Thyroid gland (tissue), 4 donors: ENCODE measurements at regions not wholly inside any gene's neighbourhood (a gene's known extent, or its start where the extent isn't known, plus 50 kb on each side); places are given as distances from the start of the nearest gene placed in this dataset.

ENCODE experiments used
- POLR2A ChIP-seq, 2 donors: fragments of 450-650 bp; IDR thresholded peaks; one replicate each; pipeline ENCODE4 v1.6.1; 2017; ENCODE audit warnings: antibody characterized with exemption in 2 of 2, mild to moderate bottlenecking in 2 of 2, moderate library complexity in 1 of 2
- TF ChIP-seq, protein P1 (sequence below), 6 experiments: fragments of 200-600 bp in 3 of 6; fragments of 450-650 bp in 3 of 6; sonication (generic) in 3 of 6; IDR thresholded peaks; one replicate each; pipeline ENCODE4 v1.5.1; 2016 to 2019; ENCODE audit warnings: antibody characterized with exemption in 6 of 6, mild to moderate bottlenecking in 2 of 6, inconsistent platforms in 1 of 6, moderate library complexity in 1 of 6

DNA sequence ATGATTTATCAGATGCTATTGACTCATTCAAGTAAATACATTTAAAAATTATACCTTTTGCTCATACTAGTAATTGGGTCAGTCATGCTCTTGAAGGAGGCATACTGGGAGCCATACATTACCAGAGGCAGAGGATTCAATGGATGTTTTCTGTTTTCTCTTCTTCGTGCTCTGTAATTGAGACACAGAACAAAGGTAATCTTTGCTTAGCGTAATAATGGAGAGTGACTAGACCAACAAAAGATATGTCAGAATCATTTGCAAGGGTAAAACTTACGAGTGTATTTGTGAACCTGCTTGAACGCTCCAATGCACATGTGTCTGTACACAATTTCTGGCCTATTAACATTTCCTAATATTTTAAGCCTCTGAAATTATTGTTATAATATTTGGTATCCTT lies 296.4 kb downstream of the FOXG1 start:
- TF ChIP-seq, protein P1, sequence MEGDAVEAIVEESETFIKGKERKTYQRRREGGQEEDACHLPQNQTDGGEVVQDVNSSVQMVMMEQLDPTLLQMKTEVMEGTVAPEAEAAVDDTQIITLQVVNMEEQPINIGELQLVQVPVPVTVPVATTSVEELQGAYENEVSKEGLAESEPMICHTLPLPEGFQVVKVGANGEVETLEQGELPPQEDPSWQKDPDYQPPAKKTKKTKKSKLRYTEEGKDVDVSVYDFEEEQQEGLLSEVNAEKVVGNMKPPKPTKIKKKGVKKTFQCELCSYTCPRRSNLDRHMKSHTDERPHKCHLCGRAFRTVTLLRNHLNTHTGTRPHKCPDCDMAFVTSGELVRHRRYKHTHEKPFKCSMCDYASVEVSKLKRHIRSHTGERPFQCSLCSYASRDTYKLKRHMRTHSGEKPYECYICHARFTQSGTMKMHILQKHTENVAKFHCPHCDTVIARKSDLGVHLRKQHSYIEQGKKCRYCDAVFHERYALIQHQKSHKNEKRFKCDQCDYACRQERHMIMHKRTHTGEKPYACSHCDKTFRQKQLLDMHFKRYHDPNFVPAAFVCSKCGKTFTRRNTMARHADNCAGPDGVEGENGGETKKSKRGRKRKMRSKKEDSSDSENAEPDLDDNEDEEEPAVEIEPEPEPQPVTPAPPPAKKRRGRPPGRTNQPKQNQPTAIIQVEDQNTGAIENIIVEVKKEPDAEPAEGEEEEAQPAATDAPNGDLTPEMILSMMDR (IDR thresholded peaks at IDR 0.05): no peak
- no peak for TF ChIP-seq POLR2A (IDR thresholded peaks at IDR 0.05)
